ENCODE measurements at regions not wholly inside any gene's neighbourhood (a gene's known extent, or its start where the extent isn't known, plus 50 kb on each side); places are given as distances from the start of the nearest gene placed in this dataset.

DNA sequence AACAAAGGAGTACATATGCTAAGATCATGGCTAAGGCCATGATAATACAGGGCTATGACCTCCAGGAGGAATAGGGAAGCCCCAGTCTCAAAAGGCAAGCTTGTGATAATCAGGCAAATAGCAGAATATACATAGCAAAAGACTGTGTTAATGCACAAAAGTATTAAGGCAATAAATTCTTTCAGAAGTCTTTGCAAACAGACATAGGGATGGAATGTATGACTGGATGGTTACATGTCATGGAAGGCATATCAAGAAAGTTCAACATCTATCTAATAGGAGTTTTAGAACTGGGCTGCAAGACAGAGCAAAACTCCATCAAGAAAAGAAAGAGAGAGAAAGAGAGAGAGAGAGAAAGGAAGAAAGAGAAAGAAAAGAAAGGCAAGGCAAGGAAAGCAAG, 264.5 kb upstream of the CDH6 start:
- TF ChIP-seq, protein P1, sequence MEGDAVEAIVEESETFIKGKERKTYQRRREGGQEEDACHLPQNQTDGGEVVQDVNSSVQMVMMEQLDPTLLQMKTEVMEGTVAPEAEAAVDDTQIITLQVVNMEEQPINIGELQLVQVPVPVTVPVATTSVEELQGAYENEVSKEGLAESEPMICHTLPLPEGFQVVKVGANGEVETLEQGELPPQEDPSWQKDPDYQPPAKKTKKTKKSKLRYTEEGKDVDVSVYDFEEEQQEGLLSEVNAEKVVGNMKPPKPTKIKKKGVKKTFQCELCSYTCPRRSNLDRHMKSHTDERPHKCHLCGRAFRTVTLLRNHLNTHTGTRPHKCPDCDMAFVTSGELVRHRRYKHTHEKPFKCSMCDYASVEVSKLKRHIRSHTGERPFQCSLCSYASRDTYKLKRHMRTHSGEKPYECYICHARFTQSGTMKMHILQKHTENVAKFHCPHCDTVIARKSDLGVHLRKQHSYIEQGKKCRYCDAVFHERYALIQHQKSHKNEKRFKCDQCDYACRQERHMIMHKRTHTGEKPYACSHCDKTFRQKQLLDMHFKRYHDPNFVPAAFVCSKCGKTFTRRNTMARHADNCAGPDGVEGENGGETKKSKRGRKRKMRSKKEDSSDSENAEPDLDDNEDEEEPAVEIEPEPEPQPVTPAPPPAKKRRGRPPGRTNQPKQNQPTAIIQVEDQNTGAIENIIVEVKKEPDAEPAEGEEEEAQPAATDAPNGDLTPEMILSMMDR (IDR thresholded peaks at IDR 0.05; ENCODE audit: insufficient read depth, low read length): no peak
- no peak for TF ChIP-seq GABPA (IDR thresholded peaks at IDR 0.05; ENCODE audit: low read depth)
- no peaks in the 10 kb centered on the region for H3K27me3 ChIP-seq (ENCODE audit: insufficient read depth, poor library complexity, severe bottlenecking)
- H3K27ac ChIP-seq (replicated peaks): no peak overlapping the region
- no peak for DNase-seq (ENCODE audit: low read depth in 1 of 2, low spot score in 1 of 2)
- no peak overlapping the region for H3K4me3 ChIP-seq (replicated peaks; ENCODE audit: insufficient read depth, low read length)

DNA sequence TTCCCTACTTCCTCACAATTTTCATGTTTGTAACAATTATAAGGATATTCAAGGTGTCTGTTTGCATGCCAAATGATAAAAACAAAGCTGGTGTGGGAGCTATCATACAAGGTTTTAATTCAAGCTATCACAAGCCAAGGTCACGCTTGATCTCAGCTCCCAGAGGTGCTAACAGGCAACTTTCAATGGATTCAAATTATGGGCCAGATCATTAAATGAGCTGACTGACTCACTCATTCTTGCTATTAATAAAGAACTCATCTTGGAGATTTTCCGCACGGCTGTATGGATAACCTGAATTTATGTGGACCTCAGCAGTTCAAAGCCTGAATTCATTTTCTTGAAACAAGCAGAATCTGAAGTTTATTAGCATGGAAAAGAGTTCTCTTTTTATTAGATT, 267.3 kb upstream of the CDH6 start:
- Histone ChIP-seq H3K4me3 (replicated peaks; ENCODE audit: insufficient read depth, low read length) (no peak overlapping the region), H3K27me3 (ENCODE audit: insufficient read depth, poor library complexity, severe bottlenecking) (no peaks in the 10 kb centered on the region), H3K27ac (replicated peaks) (no peak overlapping the region)
- DNase-seq (ENCODE audit: low read depth in 1 of 2, low spot score in 1 of 2): no peak
- no peak for TF ChIP-seq POLR2AphosphoS5 (IDR thresholded peaks at IDR 0.05; ENCODE audit: low read depth)

DNA sequence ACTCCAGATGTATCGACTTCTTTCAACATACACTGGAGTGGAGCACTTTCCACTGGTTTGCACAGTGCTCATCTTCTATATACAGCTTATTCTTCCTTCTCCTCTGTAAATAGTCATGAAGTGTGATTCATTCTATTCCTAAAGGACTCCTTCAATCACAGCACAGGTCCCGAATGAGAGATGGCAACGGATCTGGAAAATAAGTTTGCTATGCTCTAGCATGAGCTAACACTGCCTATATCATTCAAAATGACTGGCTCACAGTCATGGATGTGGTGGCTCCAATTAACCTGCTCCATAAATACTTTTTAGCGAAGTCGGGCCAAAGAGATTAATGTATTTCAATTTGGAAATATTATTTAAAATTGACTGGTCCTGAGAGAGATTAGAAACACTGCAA, 272.1 kb upstream of the CDH6 start:
- no peak overlapping the region for H3K27ac ChIP-seq (replicated peaks)
- TF ChIP-seq POLR2AphosphoS5 (IDR thresholded peaks at IDR 0.05; ENCODE audit: low read depth) (no peak), GABPA (IDR thresholded peaks at IDR 0.05; ENCODE audit: low read depth) (no peak)
- TF ChIP-seq, protein P2, sequence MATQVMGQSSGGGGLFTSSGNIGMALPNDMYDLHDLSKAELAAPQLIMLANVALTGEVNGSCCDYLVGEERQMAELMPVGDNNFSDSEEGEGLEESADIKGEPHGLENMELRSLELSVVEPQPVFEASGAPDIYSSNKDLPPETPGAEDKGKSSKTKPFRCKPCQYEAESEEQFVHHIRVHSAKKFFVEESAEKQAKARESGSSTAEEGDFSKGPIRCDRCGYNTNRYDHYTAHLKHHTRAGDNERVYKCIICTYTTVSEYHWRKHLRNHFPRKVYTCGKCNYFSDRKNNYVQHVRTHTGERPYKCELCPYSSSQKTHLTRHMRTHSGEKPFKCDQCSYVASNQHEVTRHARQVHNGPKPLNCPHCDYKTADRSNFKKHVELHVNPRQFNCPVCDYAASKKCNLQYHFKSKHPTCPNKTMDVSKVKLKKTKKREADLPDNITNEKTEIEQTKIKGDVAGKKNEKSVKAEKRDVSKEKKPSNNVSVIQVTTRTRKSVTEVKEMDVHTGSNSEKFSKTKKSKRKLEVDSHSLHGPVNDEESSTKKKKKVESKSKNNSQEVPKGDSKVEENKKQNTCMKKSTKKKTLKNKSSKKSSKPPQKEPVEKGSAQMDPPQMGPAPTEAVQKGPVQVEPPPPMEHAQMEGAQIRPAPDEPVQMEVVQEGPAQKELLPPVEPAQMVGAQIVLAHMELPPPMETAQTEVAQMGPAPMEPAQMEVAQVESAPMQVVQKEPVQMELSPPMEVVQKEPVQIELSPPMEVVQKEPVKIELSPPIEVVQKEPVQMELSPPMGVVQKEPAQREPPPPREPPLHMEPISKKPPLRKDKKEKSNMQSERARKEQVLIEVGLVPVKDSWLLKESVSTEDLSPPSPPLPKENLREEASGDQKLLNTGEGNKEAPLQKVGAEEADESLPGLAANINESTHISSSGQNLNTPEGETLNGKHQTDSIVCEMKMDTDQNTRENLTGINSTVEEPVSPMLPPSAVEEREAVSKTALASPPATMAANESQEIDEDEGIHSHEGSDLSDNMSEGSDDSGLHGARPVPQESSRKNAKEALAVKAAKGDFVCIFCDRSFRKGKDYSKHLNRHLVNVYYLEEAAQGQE (IDR thresholded peaks at IDR 0.05; ENCODE audit: insufficient replicate concordance, low read depth): no peak
- TF ChIP-seq, protein P1 (IDR thresholded peaks at IDR 0.05; ENCODE audit: insufficient read depth, low read length): no peak
- no peak for DNase-seq (ENCODE audit: low read depth in 1 of 2, low spot score in 1 of 2)
- H3K4me3 ChIP-seq (replicated peaks; ENCODE audit: insufficient read depth, low read length): no peak overlapping the region
- H3K27me3 ChIP-seq (ENCODE audit: insufficient read depth, poor library complexity, severe bottlenecking): no peaks in the 10 kb centered on the region

DNA sequence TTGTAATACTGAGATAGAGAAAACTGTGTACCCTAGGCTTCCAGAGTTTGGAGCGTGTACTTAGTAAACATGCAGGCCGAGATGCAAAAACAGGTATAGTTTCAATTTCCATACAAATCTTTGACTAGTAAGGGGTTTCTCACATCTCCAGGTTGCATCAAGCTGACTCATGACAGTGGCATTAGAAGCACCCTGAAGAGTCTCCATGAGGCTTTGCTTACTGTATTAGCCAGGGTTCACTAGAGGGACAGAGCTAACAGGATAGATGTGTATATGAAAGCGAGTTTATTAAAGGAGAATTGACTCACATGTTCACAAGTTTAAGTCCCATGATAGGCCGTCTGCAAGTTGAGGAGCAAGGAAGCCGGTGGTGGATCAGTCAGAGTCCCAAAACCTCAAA, 275.3 kb upstream of the CDH6 start:
- H3K4me3 ChIP-seq (replicated peaks; ENCODE audit: insufficient read depth, low read length): no peak overlapping the region
- DNase-seq (ENCODE audit: low read depth in 1 of 2, low spot score in 1 of 2): no peak
- TF ChIP-seq, protein P2 (IDR thresholded peaks at IDR 0.05; ENCODE audit: insufficient replicate concordance, low read depth): no peak
- TF ChIP-seq, protein P1 (IDR thresholded peaks at IDR 0.05; ENCODE audit: insufficient read depth, low read length): no peak
- TF ChIP-seq SPI1 (IDR thresholded peaks at IDR 0.05; ENCODE audit: borderline replicate concordance, low read depth) (no peak), GABPA (IDR thresholded peaks at IDR 0.05; ENCODE audit: low read depth) (no peak), POLR2AphosphoS5 (IDR thresholded peaks at IDR 0.05; ENCODE audit: low read depth) (no peak)
- no peaks in the 10 kb centered on the region for H3K27me3 ChIP-seq (ENCODE audit: insufficient read depth, poor library complexity, severe bottlenecking)
- no peak overlapping the region for H3K27ac ChIP-seq (replicated peaks)

Data from HL-60 (cell line).